ENCODE measurements at regions not wholly inside any gene's neighbourhood (a gene's known extent, or its start where the extent isn't known, plus 50 kb on each side); places are given as distances from the start of the nearest gene placed in this dataset.

GRCh38 chr14:61213191-61213621, 67.9 kb downstream of the TMEM30B start:
- no peak overlapping the region for H3K4me3 Mint-ChIP-seq
- DNase-seq (no peak), ATAC-seq (no peak)
- CTCF ChIA-PET = no interaction called here
- peaks cover 2% of the 10 kb centered on the region for H3K4me1 Mint-ChIP-seq
- no peak overlapping the region for H3K27ac Mint-ChIP-seq
- H3K27me3 Mint-ChIP-seq = peaks cover 20% of the 10 kb centered on the region
- H3K36me3 Mint-ChIP-seq (ENCODE audit: low read depth) = no peaks in the 10 kb centered on the region
- POLR2A ChIA-PET = no interaction called here
- intact Hi-C loops (cut with DNase I, micrococcal nuclease) = no loop called here
- no peaks in the 10 kb centered on the region for H3K9me3 Mint-ChIP-seq (ENCODE audit: low read depth)

GRCh38 chr14:61212546-61212945, 68.6 kb downstream of the TMEM30B start:
- ATAC-seq (no peak), DNase-seq (no peak)
- Mint-ChIP-seq H3K9me3 (ENCODE audit: low read depth) (no peaks in the 10 kb centered on the region), H3K4me3 (no peak overlapping the region), H3K27ac (no peak overlapping the region), H3K4me1 (peaks cover 2% of the 10 kb centered on the region), H3K36me3 (ENCODE audit: low read depth) (no peaks in the 10 kb centered on the region), H3K27me3 (peaks cover 18% of the 10 kb centered on the region)
- intact Hi-C loops (cut with DNase I, micrococcal nuclease) = no loop called here
- POLR2A ChIA-PET = no interaction called here
- CTCF ChIA-PET = no interaction called here

- Mint-ChIP-seq H3K4me3 (no peak overlapping the region), H3K9me3 (ENCODE audit: low read depth) (no peaks in the 10 kb centered on the region), H3K4me1 (peaks cover 2% of the 10 kb centered on the region), H3K27me3 (peaks cover 16% of the 10 kb centered on the region), H3K36me3 (ENCODE audit: low read depth) (no peaks in the 10 kb centered on the region), H3K27ac (no peak overlapping the region)
- ChIA-PET POLR2A (no interaction called here), CTCF (interaction anchor here (1.3 kb wide), 1 partner anchor 11 kb away, joined by 3 read pairs; no protein-coding TSS in a partner anchor)
- no peak for DNase-seq
- intact Hi-C loops (cut with DNase I, micrococcal nuclease) = no loop called here
- no peak for ATAC-seq
Measured at GRCh38 chr14:61211476-61212255, 69.5 kb downstream of the TMEM30B start.

GRCh38 chr14:61203081-61203753, 77.9 kb downstream of the TMEM30B start:
- ATAC-seq (no peak), DNase-seq (no peak)
- Mint-ChIP-seq H3K27ac (no peak overlapping the region), H3K4me3 (no peak overlapping the region), H3K27me3 (peaks cover 18% of the 10 kb centered on the region), H3K9me3 (ENCODE audit: low read depth) (no peaks in the 10 kb centered on the region), H3K36me3 (ENCODE audit: low read depth) (no peaks in the 10 kb centered on the region), H3K4me1 (no peaks in the 10 kb centered on the region)
- ChIA-PET POLR2A (no interaction called here), CTCF (interaction anchor here (0.8 to 1.0 kb wide), 2 partner anchors 12 to 15 kb away, joined by 3 to 4 read pairs; no protein-coding TSS in a partner anchor)
- intact Hi-C loops (cut with DNase I, micrococcal nuclease) = no loop called here

GRCh38 chr14:61202124-61202523, 79.0 kb downstream of the TMEM30B start:
- DNase-seq (no peak), ATAC-seq (no peak)
- CTCF ChIA-PET = no interaction called here
- H3K9me3 Mint-ChIP-seq (ENCODE audit: low read depth) = no peaks in the 10 kb centered on the region
- intact Hi-C loops (cut with DNase I, micrococcal nuclease) = no loop called here
- H3K36me3 Mint-ChIP-seq (ENCODE audit: low read depth) = no peaks in the 10 kb centered on the region
- no peaks in the 10 kb centered on the region for H3K4me1 Mint-ChIP-seq
- no peak overlapping the region for H3K27ac Mint-ChIP-seq
- POLR2A ChIA-PET = no interaction called here
- peaks cover 25% of the 10 kb centered on the region for H3K27me3 Mint-ChIP-seq
- H3K4me3 Mint-ChIP-seq = no peak overlapping the region

GRCh38 chr14:61201171-61201570, 80.0 kb downstream of the TMEM30B start:
- Mint-ChIP-seq H3K4me1 (no peaks in the 10 kb centered on the region), H3K27ac (no peak overlapping the region), H3K36me3 (ENCODE audit: low read depth) (no peaks in the 10 kb centered on the region), H3K27me3 (peaks cover 28% of the 10 kb centered on the region), H3K9me3 (ENCODE audit: low read depth) (no peaks in the 10 kb centered on the region), H3K4me3 (no peak overlapping the region)
- intact Hi-C loops (cut with DNase I, micrococcal nuclease) = no loop called here
- DNase-seq (no peak), ATAC-seq (no peak)
- ChIA-PET POLR2A (no interaction called here), CTCF (no interaction called here)

- ATAC-seq (no peak), DNase-seq (no peak)
- Mint-ChIP-seq H3K4me3 (no peak overlapping the region), H3K36me3 (ENCODE audit: low read depth) (no peaks in the 10 kb centered on the region), H3K27me3 (peaks cover 34% of the 10 kb centered on the region), H3K4me1 (no peaks in the 10 kb centered on the region), H3K27ac (no peak overlapping the region), H3K9me3 (ENCODE audit: low read depth) (no peaks in the 10 kb centered on the region)
- CTCF ChIA-PET = no interaction called here
- intact Hi-C loops (cut with DNase I, micrococcal nuclease) = no loop called here
- POLR2A ChIA-PET = no interaction called here
Measured at GRCh38 chr14:61197416-61197815, 83.7 kb downstream of the TMEM30B start.

GRCh38 chr14:61196792-61197191, 84.3 kb downstream of the TMEM30B start:
- Mint-ChIP-seq H3K36me3 (ENCODE audit: low read depth) (no peaks in the 10 kb centered on the region), H3K27ac (no peak overlapping the region), H3K4me3 (no peak overlapping the region), H3K9me3 (ENCODE audit: low read depth) (no peaks in the 10 kb centered on the region), H3K4me1 (no peaks in the 10 kb centered on the region), H3K27me3 (peaks cover 36% of the 10 kb centered on the region)
- CTCF ChIA-PET = no interaction called here
- POLR2A ChIA-PET = no interaction called here
- ATAC-seq (no peak), DNase-seq (no peak)
- intact Hi-C loops (cut with DNase I, micrococcal nuclease) = no loop called here

- ATAC-seq (no peak), DNase-seq (no peak)
- intact Hi-C loops (cut with DNase I, micrococcal nuclease) = no loop called here
- Mint-ChIP-seq H3K4me3 (no peak overlapping the region), H3K4me1 (no peaks in the 10 kb centered on the region), H3K36me3 (ENCODE audit: low read depth) (no peaks in the 10 kb centered on the region), H3K27ac (no peak overlapping the region), H3K27me3 (peaks cover 35% of the 10 kb centered on the region), H3K9me3 (ENCODE audit: low read depth) (no peaks in the 10 kb centered on the region)
- ChIA-PET POLR2A (interaction anchor here (0.7 kb wide), 1 partner anchor 13 kb away, joined by 4 read pairs; no protein-coding TSS in a partner anchor), CTCF (no interaction called here)
Measured at GRCh38 chr14:61196034-61196433, 85.1 kb downstream of the TMEM30B start.

- ChIA-PET CTCF (no interaction called here), POLR2A (no interaction called here)
- Mint-ChIP-seq H3K4me1 (peaks cover 9% of the 10 kb centered on the region), H3K27ac (no peak overlapping the region), H3K9me3 (ENCODE audit: low read depth) (no peaks in the 10 kb centered on the region), H3K36me3 (ENCODE audit: low read depth) (no peaks in the 10 kb centered on the region), H3K27me3 (peaks cover 49% of the 10 kb centered on the region), H3K4me3 (no peak overlapping the region)
- ATAC-seq (no peak), DNase-seq (no peak)
- intact Hi-C loops (cut with DNase I, micrococcal nuclease) = no loop called here
Measured at GRCh38 chr14:61193476-61193875, 87.7 kb downstream of the TMEM30B start.

GRCh38 chr14:61192989-61193388, 88.1 kb downstream of the TMEM30B start:
- Mint-ChIP-seq H3K27ac (no peak overlapping the region), H3K4me1 (peaks cover 9% of the 10 kb centered on the region), H3K4me3 (no peak overlapping the region), H3K36me3 (ENCODE audit: low read depth) (no peaks in the 10 kb centered on the region), H3K9me3 (ENCODE audit: low read depth) (no peaks in the 10 kb centered on the region), H3K27me3 (peaks cover 45% of the 10 kb centered on the region)
- intact Hi-C loops (cut with DNase I, micrococcal nuclease) = no loop called here
- DNase-seq = no peak
- no peak for ATAC-seq
- ChIA-PET CTCF (no interaction called here), POLR2A (no interaction called here)

GRCh38 chr14:61191733-61192132, 89.4 kb downstream of the TMEM30B start:
- no peaks in the 10 kb centered on the region for H3K9me3 Mint-ChIP-seq (ENCODE audit: low read depth)
- ChIA-PET POLR2A (no interaction called here), CTCF (interaction anchor here (0.7 to 1.5 kb wide), 2 partner anchors 61 to 1062 kb away, joined by 3 read pairs; no protein-coding TSS in a partner anchor)
- no peak overlapping the region for H3K27ac Mint-ChIP-seq
- intact Hi-C loops (cut with DNase I, micrococcal nuclease) = no loop called here
- H3K27me3 Mint-ChIP-seq = peaks cover 47% of the 10 kb centered on the region
- ATAC-seq = no peak
- H3K4me1 Mint-ChIP-seq = peaks cover 9% of the 10 kb centered on the region
- H3K36me3 Mint-ChIP-seq (ENCODE audit: low read depth) = no peaks in the 10 kb centered on the region
- H3K4me3 Mint-ChIP-seq = no peak overlapping the region
- DNase-seq = no peak

All from activated CD4-positive, alpha-beta T cell treated with anti-CD3 and anti-CD28 coated beads for 36 hours (primary cell).